HEK293T (cell line): ENCODE measurements at regions not wholly inside any gene's neighbourhood (a gene's known extent, or its start where the extent isn't known, plus 50 kb on each side); places are given as distances from the start of the nearest gene placed in this dataset.

Experiments
- CTCF ChIA-PET: fragments of 350-600 bp; formaldehyde crosslinking; extraction: SDS; loops from one replicate; lab custom pipeline; 2021; ENCODE audit warnings: antibody characterized with exemption, inconsistent platforms; lab: Yijun Ruan, JAX
- POLR2A ChIA-PET: fragments of 350-600 bp; formaldehyde crosslinking; extraction: SDS; loops from one replicate; lab custom pipeline; 2020; ENCODE audit warnings: antibody characterized with exemption, inconsistent platforms; lab: Yijun Ruan, JAX
- DNase-seq: peaks from one replicate; pipeline ENCODE4 v3.0.0; 2012; ENCODE audit warnings: mixed read lengths; ENCODE audit errors: extremely low spot score
- ARNT ChIP-seq: fragments of 450-650 bp; IDR thresholded peaks from 2 replicates; pipeline ENCODE4 v1.6.1; 2017; ENCODE audit warnings: mild to moderate bottlenecking
- BHLHE40 ChIP-seq: fragments of 450-650 bp; IDR thresholded peaks from 2 replicates; pipeline ENCODE4 v1.6.1; 2016; ENCODE audit warnings: mild to moderate bottlenecking, moderate library complexity, borderline replicate concordance
- CTBP1 ChIP-seq: fragments of 450-650 bp; IDR thresholded peaks from 2 replicates; pipeline ENCODE4 v1.6.1; 2016; ENCODE audit warnings: borderline replicate concordance
- ELF4 ChIP-seq: fragments of 450-650 bp; IDR thresholded peaks from 2 replicates; pipeline ENCODE4 v1.6.1; 2017; ENCODE audit warnings: antibody characterized with exemption
- FOXA1 ChIP-seq: fragments of 450-650 bp; IDR thresholded peaks from 2 replicates; pipeline ENCODE4 v1.6.1; 2016; ENCODE audit warnings: mild to moderate bottlenecking
- FOXK2 ChIP-seq: fragments of 450-650 bp; IDR thresholded peaks from 2 replicates; pipeline ENCODE4 v1.6.1; 2016; ENCODE audit warnings: mild to moderate bottlenecking
- FOXM1 ChIP-seq: fragments of 450-650 bp; IDR thresholded peaks from 2 replicates; pipeline ENCODE4 v1.6.1; 2017; ENCODE audit warnings: mild to moderate bottlenecking, borderline replicate concordance
- HDGF ChIP-seq: fragments of 450-650 bp; IDR thresholded peaks from 2 replicates; pipeline ENCODE4 v1.6.1; 2017; ENCODE audit warnings: antibody characterized with exemption, borderline replicate concordance
- L3MBTL2 ChIP-seq: fragments of 450-650 bp; conservative IDR thresholded peaks from 2 replicates; pipeline ENCODE4 v1.6.1; 2016; ENCODE audit warnings: mild to moderate bottlenecking
- LEF1 ChIP-seq: fragments of 450-650 bp; IDR thresholded peaks from 2 replicates; pipeline ENCODE4 v1.6.1; 2017; ENCODE audit warnings: mild to moderate bottlenecking, borderline replicate concordance
- NFRKB ChIP-seq: fragments of 450-650 bp; IDR thresholded peaks from 2 replicates; pipeline ENCODE4 v1.6.1; 2016; ENCODE audit warnings: mild to moderate bottlenecking, moderate library complexity
- PKNOX1 ChIP-seq: fragments of 450-650 bp; IDR thresholded peaks from 2 replicates; pipeline ENCODE4 v1.6.1; 2016
- SP1 ChIP-seq: fragments of 450-650 bp; IDR thresholded peaks from 2 replicates; pipeline ENCODE4 v1.6.1; 2017
- SUZ12 ChIP-seq: fragments of 450-650 bp; IDR thresholded peaks from 2 replicates; pipeline ENCODE4 v1.6.1; 2016; ENCODE audit warnings: mild to moderate bottlenecking
- TARDBP ChIP-seq: fragments of 450-650 bp; IDR thresholded peaks from 2 replicates; pipeline ENCODE4 v1.6.1; 2016
- ZNF384 ChIP-seq: fragments of 450-650 bp; IDR thresholded peaks from 2 replicates; pipeline ENCODE4 v1.6.1; 2016

DNA sequence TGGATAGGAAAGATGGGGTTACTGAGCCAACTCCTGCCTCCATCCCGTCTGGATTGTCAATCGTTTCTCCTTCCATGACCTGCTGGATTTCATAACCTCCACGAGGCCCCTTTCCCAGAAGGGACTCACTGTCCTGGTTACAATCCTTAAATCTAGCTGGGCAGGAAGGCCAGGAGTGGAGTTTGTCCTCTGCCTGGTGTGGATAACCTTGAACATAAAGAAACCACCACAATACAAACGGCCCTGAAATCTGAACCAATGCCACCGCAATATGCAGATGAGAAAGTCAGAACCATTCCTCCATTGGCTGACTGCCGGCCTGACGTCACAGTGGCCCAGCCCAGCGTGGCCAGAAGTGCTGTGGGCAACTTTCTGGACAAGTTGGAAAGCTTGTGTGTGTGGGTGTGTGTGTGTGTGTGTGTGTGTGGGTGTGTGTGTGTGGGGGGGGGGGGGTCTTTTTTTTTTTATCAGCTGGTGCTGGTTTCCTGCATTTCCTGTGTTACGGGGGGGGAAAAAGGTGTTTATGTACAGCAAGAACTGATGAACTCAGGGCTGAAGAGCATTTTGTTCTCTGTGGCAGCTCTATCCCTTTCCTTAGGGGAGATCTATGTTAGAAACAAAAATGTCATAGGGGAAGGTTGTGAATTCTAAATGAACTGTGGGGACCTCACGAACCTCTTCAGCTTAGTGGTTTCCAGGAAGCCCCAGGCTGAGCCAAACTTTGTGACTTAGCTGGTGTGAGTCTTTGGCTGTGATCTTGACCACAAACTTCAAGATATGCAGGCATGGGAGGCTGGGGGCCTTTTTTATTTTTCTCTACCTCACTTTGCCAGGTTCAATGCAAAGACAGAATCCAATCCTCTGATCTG is 81.6 kb upstream of the MED13L start:
- TF ChIP-seq ARNT (no peak), BHLHE40 (no peak), PKNOX1 (no peak), ELF4 (no peak), HDGF (no peak), FOXK2 (no peak), SP1 (no peak), LEF1 (no peak), SUZ12 (no peak), FOXM1 (no peak), L3MBTL2 (no peak), ZNF384 (no peak), TARDBP (no peak), NFRKB (no peak), CTBP1 (no peak)
- POLR2A ChIA-PET = no interaction called here
- peak; percentile 90 for DNase-seq
- CTCF ChIA-PET = no interaction called here

GRCh38 chr12:116360579-116361413 is 83.3 kb upstream of the MED13L start:
- POLR2A ChIA-PET = no interaction called here
- DNase-seq = no peak
- CTCF ChIA-PET = no interaction called here

GRCh38 chr12:116361414-116362223 is 84.1 kb upstream of the MED13L start:
- no peak for DNase-seq
- no peak for TF ChIP-seq FOXA1
- no peak for TF ChIP-seq FOXM1
- no peak for TF ChIP-seq ARNT
- TF ChIP-seq FOXK2 = no peak
- no peak for TF ChIP-seq HDGF
- TF ChIP-seq BHLHE40 = no peak
- TF ChIP-seq TARDBP = no peak
- no peak for TF ChIP-seq LEF1
- TF ChIP-seq PKNOX1 = no peak
- TF ChIP-seq SUZ12 = no peak
- TF ChIP-seq ELF4 = no peak
- no peak for TF ChIP-seq ZNF384
- no peak for TF ChIP-seq CTBP1
- CTCF ChIA-PET = no interaction called here
- POLR2A ChIA-PET = no interaction called here

More at GRCh38 chr12:116360579-116361413, 83.3 kb upstream of the MED13L start:
- TF ChIP-seq TARDBP (no peak), L3MBTL2 (no peak), HDGF (no peak), SP1 (no peak), SUZ12 (no peak), ARNT (no peak), LEF1 (no peak), FOXA1 (no peak), PKNOX1 (no peak), BHLHE40 (no peak)

DNA sequence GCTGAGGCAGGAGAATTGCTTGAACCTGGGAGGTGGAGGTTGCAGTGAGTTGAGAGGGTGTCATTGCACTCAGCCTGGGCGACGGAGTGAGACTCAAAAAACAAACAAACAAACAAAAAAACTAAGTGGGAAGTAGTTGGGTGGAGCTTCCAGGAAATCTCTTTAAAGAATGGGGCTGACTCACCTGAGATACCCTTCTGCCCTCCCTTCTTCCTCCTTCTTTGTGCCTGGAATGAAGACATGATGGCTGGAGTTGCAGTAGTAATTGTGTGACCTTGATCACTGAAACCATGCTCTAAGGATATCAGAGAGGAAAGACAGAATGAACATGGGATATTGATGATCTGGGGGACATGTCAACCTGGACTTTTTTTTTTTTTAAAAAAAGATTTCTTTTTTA is 87.6 kb upstream of the MED13L start:
- ChIA-PET CTCF (no interaction called here), POLR2A (no interaction called here)
- TF ChIP-seq NFRKB (no peak), HDGF (no peak), ELF4 (no peak), FOXA1 (no peak), ZNF384 (no peak), CTBP1 (no peak), TARDBP (no peak), PKNOX1 (no peak), FOXK2 (no peak), ARNT (no peak), SUZ12 (no peak), BHLHE40 (no peak), LEF1 (no peak), L3MBTL2 (no peak), FOXM1 (no peak), SP1 (no peak)
- DNase-seq = no peak
